Stomach smooth muscle (tissue), 2 donors: ENCODE measurements at regions not wholly inside any gene's neighbourhood (a gene's known extent, or its start where the extent isn't known, plus 50 kb on each side); places are given as distances from the start of the nearest gene placed in this dataset.
A peak's percentile ranks its signal among the peaks of the same experiment; 100 is the strongest.

ENCODE experiments used
- H3K27ac ChIP-seq: one replicate; pipeline ENCODE4 v1.7.0; 2013; ENCODE audit warnings: mild to moderate bottlenecking, low read length, inconsistent platforms
- H3K27me3 ChIP-seq, 2 donors: one replicate each; pipeline ENCODE4 v1.7.0; 2013; ENCODE audit warnings: low read length in 2 of 2; ENCODE audit not compliant: insufficient read depth in 2 of 2, control insufficient read depth in 1 of 2
- H3K36me3 ChIP-seq, 2 donors: one replicate each; pipeline ENCODE4 v1.7.0; 2013; ENCODE audit warnings: low read length in 2 of 2; ENCODE audit not compliant: control insufficient read depth in 2 of 2, insufficient read depth in 2 of 2
- H3K4me1 ChIP-seq: one replicate; pipeline ENCODE4 v1.7.0; 2013; ENCODE audit warnings: low read length; ENCODE audit not compliant: control insufficient read depth, insufficient read depth
- H3K4me3 ChIP-seq, 2 donors: one replicate each; pipeline ENCODE4 v1.7.0; 2013; ENCODE audit warnings: low read length in 2 of 2
- H3K9ac ChIP-seq, 2 donors: one replicate each; pipeline ENCODE4 v1.7.0; 2013; ENCODE audit warnings: low read length in 2 of 2, mild to moderate bottlenecking in 1 of 2
- H3K9me3 ChIP-seq, 2 donors: one replicate each; pipeline ENCODE4 v1.7.0; 2013; ENCODE audit warnings: low read length in 2 of 2; ENCODE audit not compliant: control insufficient read depth in 2 of 2
- donor health status: healthy.
- donor health status: Pancreatic carcinoma.

DNA sequence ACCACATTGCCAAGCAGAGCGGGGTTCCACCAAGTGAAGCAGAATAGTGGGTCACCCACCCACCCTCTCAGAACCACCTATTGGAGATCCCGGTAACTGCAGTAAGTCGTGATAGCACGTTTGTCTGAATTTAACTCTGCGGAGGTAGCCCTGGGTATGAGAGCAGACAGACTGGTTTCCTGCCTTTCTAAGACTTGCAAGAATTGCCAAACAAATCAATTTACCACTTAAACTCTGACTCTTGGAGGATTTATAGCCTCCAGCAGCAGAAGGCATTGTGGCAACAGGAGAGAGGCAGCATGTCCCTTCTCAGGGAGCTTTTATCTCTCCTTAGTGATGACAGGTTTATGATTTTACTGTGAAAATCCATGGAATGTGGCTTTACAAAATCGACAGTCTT lies 287.9 kb upstream of the FMN2 start:
- H3K4me3 ChIP-seq: no peak overlapping the region
- H3K27ac ChIP-seq: no peak overlapping the region
- no peaks in the 10 kb centered on the region for H3K36me3 ChIP-seq

DNA sequence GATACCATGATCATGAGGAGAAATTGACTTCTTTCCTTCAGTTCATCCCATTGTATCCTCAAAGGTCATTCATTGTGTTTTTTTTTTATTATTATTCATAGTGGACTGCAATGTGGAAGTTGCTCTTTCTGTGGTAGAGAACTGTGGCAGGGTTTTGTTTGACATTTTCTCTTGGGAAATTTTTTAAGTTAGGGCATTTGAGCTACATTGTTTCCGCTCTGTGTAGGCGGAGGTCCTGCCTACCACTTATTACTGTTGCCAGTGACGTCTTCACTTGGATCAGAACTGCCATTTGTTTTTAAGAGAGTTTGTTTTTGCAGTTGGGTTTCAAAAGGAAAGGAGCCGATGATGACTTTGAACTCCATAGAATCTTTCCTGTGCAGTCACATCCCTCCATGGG lies 287.4 kb upstream of the FMN2 start:
- H3K27ac ChIP-seq: no peak overlapping the region

More for the DNA sequence above, 287.9 kb upstream of the FMN2 start:
- H3K27me3 ChIP-seq: no peaks in the 10 kb centered on the region
- no peaks in the 10 kb centered on the region for H3K9me3 ChIP-seq
- no peak overlapping the region for H3K9ac ChIP-seq
- peaks cover 23% of the 10 kb centered on the region for H3K4me1 ChIP-seq

DNA sequence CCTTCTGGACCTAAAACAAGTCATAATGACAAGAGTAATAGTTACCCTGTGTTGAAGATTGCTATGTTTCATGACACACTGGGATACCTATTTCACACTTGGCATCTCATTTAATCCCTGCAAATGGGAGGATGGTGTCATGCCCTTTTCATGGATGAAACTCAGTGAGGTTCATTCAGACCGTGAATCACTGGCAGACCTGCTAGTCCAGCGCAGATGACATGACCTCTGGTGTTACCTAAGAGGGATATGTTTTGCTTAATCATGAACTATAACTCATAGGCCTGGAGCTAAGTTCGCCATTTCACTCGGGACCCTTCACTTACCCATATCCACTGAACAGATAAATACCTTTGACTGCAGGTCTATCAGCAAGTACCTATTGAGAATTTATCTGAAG lies 286.6 kb upstream of the FMN2 start:
- Histone ChIP-seq H3K27me3 (no peaks in the 10 kb centered on the region), H3K4me3 (no peak overlapping the region), H3K27ac (peak overlapping the region; percentile 58), H3K9ac (no peak overlapping the region), H3K4me1 (peaks cover 27% of the 10 kb centered on the region), H3K36me3 (no peaks in the 10 kb centered on the region), H3K9me3 (no peaks in the 10 kb centered on the region)

More for the DNA sequence above, 287.4 kb upstream of the FMN2 start:
- Histone ChIP-seq H3K27me3 (no peaks in the 10 kb centered on the region), H3K9ac (no peak overlapping the region), H3K36me3 (no peaks in the 10 kb centered on the region), H3K9me3 (no peaks in the 10 kb centered on the region), H3K4me1 (peaks cover 23% of the 10 kb centered on the region), H3K4me3 (no peak overlapping the region)

DNA sequence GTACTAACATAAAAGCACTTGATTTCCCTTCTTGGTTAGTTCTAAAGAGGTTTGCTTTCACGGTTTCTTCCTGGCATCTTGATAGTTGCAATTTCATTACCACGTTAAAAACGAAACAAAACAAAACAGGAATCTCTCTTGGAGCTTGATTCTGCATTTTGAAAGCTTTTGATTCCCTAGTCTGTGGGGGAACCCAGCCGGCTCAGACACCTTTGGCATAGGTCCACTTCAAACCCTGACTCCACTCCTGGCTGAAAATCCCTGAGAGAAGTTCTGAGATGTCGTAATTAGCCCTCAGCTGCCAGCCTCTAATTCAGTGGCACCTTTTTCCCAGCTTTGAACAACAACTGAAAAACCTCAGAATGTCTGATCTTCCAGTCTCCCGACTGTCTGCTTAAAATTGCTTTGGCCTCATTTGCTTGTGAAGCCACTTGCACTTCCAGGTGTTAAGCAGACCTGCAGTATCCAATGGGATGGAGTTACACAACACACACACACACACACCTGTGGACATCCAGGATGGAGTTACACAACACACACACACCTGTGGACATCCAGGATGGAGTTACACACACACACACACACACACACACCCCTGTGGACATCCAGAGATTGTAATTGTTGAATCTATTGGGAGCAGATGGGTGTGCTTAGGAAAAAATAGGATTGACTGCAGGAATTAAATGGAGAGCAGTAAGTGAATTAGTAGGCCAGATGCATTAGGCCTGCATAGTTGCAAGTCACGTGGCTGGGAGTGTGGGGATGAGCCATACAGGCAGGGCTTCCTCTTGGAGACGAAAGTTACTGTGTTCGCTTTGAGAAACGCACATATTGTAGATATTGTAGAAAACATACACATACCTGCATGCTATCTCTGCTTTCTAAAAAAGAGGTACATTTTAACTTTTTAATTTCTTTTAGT lies 285.6 kb upstream of the FMN2 start:
- H3K4me3 ChIP-seq: peak overlapping the region; percentile 38 to 55
- no peaks in the 10 kb centered on the region for H3K27me3 ChIP-seq
- H3K36me3 ChIP-seq: no peaks in the 10 kb centered on the region
- peak overlapping the region; percentile 14 to 58 for H3K9ac ChIP-seq
- no peaks in the 10 kb centered on the region for H3K9me3 ChIP-seq
- H3K27ac ChIP-seq: peak overlapping the region; percentile 58
- peaks cover 32% of the 10 kb centered on the region for H3K4me1 ChIP-seq

DNA sequence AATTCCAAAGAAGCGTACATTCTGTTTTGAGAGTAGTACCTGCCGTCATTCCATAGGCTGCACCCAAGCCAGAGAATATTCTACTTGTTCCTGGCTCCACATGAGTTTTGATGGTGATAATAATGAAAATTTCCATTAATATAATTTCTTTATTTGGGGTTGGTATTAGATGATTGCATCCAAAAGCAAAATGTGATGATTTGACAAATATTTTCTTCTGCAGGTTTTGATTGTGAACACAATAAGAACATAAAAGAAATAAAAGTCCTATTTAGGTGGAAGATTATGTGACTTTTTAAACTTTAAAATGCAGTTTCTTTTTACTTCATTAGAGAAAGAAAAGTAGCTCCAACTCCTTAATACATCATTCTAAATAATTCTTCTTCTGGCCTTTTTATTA lies 284.8 kb upstream of the FMN2 start:
- H3K27ac ChIP-seq: peak overlapping the region; percentile 58
- H3K9me3 ChIP-seq: no peaks in the 10 kb centered on the region
- H3K4me3 ChIP-seq: no peak overlapping the region
- peaks cover 32% of the 10 kb centered on the region for H3K4me1 ChIP-seq
- no peaks in the 10 kb centered on the region for H3K36me3 ChIP-seq
- no peak overlapping the region for H3K9ac ChIP-seq
- H3K27me3 ChIP-seq: no peaks in the 10 kb centered on the region

DNA sequence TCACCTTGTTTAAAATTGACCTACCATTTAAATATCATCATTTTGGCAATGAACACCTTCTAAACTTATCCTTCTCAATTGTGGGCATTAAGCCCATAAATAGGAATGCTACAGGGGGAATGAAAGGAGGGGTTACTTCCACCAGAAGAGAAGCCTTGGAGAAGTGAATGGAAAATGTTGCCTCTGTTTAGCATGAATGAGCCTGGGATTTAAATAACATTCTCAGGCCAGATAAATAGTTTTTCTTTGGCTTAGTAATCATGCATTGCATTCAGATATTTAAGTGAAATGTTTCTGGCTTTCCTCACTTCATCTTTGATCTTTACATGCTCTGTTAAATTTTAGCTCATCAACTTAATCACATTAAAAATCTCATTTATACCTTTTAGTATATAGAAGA lies 284.3 kb upstream of the FMN2 start:
- Histone ChIP-seq H3K9me3 (no peaks in the 10 kb centered on the region), H3K27me3 (no peaks in the 10 kb centered on the region), H3K4me3 (no peak overlapping the region), H3K9ac (no peak overlapping the region), H3K36me3 (no peaks in the 10 kb centered on the region), H3K27ac (no peak overlapping the region), H3K4me1 (peaks cover 32% of the 10 kb centered on the region)

- Histone ChIP-seq H3K27me3 (no peaks in the 10 kb centered on the region), H3K27ac (no peak overlapping the region)
Observed at GRCh38 chr1:239810061-239810481, 281.6 kb upstream of the FMN2 start.

GRCh38 chr1:239811211-239811885 lies 280.3 kb upstream of the FMN2 start:
- H3K9me3 ChIP-seq: no peaks in the 10 kb centered on the region
- H3K4me3 ChIP-seq: no peak overlapping the region
- no peaks in the 10 kb centered on the region for H3K36me3 ChIP-seq
- H3K4me1 ChIP-seq: peaks cover 37% of the 10 kb centered on the region
- H3K9ac ChIP-seq: no peak overlapping the region
- H3K27me3 ChIP-seq: no peaks in the 10 kb centered on the region
- no peak overlapping the region for H3K27ac ChIP-seq

More at GRCh38 chr1:239810061-239810481, 281.6 kb upstream of the FMN2 start:
- no peaks in the 10 kb centered on the region for H3K36me3 ChIP-seq
- no peaks in the 10 kb centered on the region for H3K9me3 ChIP-seq
- peaks cover 39% of the 10 kb centered on the region for H3K4me1 ChIP-seq
- no peak overlapping the region for H3K9ac ChIP-seq
- no peak overlapping the region for H3K4me3 ChIP-seq

DNA sequence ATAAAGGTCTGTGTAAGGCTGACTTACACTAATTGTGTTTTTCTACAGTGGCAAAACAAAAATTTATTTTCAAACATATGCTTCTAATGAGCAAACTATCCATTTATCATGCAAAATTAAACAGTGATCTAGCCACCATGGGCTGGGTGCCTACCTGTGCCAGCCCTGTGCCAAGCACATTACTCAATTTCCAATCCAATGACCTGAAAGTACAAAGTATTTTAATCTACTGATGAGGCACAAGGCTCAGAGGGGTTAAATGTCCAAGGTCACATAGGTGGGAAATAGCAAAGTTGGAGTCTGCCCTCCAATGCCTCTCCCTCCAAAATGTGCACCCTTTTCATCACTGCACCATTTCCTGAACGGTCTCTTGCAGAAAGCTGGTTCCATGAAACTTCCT lies 279.1 kb upstream of the FMN2 start:
- Histone ChIP-seq H3K36me3 (no peaks in the 10 kb centered on the region), H3K27ac (no peak overlapping the region), H3K9me3 (no peaks in the 10 kb centered on the region), H3K4me1 (peaks cover 43% of the 10 kb centered on the region), H3K4me3 (no peak overlapping the region), H3K9ac (no peak overlapping the region), H3K27me3 (no peaks in the 10 kb centered on the region)

DNA sequence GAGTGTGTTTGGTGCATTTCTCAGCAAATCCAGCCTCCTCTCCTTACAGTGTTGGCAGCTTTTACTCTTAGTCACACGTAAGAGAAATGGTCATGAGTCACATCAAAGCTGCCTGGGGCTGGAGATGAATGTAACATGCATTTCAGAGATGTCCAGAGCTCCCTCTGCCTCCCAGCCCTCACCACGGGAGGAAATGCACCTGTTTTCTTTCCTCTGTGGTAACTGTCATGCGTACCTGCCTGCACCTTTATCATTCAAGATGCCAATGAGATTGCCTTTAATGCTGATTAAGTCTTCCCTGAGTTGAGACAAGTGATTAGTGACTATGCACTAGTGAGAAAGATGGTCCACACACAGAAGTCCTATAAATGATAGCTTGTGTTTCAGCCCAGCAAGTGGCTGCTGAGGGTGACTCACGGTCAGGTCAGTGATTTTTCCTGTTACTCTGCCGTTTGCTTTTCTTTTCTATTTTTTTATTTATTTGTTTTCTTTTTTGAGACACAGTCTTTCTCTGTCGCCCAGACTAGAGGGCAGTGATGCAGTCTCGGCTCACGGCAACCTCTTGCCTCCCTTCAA lies 277.3 kb upstream of the FMN2 start:
- peaks cover 51% of the 10 kb centered on the region for H3K4me1 ChIP-seq
- peak overlapping the region in 1 of 2 donors; percentile 29 for H3K4me3 ChIP-seq
- H3K27ac ChIP-seq: peak overlapping the region; percentile 89

More for the DNA sequence above, 277.3 kb upstream of the FMN2 start:
- Histone ChIP-seq H3K9me3 (no peaks in the 10 kb centered on the region), H3K36me3 (no peaks in the 10 kb centered on the region), H3K9ac (no peak overlapping the region), H3K27me3 (no peaks in the 10 kb centered on the region)
